ENCODE measurements at regions not wholly inside any gene's neighbourhood (a gene's known extent, or its start where the extent isn't known, plus 50 kb on each side); places are given as distances from the start of the nearest gene placed in this dataset.

DNA sequence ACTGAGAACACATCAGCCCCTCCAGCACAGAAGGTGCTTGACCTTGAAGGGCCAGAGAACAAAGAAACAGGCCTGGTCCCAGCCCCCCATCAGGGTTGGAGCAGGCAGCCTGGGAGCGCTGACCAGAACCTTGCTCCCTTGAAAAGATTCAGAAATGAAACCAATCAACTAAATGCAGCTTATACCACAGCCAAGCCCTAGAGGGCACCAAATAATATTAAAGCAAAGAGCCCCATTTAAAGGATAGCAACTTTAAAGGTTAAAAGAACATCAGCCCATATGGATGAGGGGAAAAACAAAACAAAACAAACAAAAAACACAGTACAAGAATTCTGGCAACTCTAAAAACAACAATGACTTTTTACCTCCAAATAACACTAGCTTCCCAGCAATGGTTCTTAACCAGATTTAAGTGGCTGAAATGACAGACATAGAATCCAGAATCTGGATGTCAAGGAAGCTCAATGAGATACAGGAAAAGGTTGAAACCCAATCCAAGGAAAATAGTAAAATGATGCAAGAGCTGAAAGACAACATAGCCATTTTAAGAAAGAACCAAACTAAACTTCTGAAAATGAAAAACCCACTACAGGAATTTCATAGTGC, 471.9 kb downstream of the MTRR start:
- H3K9me3 ChIP-seq (ENCODE audit: control insufficient read depth, low read length) = no peaks in the 10 kb centered on the region
- H3K4me1 ChIP-seq (ENCODE audit: control insufficient read depth, insufficient read depth, low read length) = no peaks in the 10 kb centered on the region
- H3K9ac ChIP-seq (ENCODE audit: low read length) = no peak overlapping the region
- no peak overlapping the region for H3K4me3 ChIP-seq (ENCODE audit: low read length)
- no peaks in the 10 kb centered on the region for H3K27me3 ChIP-seq (ENCODE audit: control insufficient read depth, insufficient read depth, low read length)
- no peaks in the 10 kb centered on the region for H3K36me3 ChIP-seq (ENCODE audit: control insufficient read depth, insufficient read depth, low read length)

DNA sequence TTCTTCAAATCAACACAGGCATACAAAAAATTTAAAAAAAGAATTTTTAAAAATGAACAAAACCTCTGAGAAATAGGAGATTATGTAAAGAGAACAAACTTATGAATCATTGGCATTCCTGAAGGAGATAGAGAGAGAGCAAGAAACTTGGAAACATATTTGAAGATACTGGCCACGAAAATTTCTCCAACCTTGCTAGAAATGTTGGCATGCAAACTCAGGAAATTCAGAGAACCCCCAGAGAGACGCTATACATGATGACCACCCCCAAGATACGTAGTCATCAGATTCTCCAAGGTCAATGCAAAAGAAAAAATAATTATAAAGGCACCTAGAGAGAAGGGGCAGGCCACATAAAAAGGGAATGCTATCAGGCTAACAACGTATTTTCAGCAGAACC, 472.5 kb downstream of the MTRR start:
- Histone ChIP-seq H3K9me3 (ENCODE audit: control insufficient read depth, low read length) (no peaks in the 10 kb centered on the region), H3K27me3 (ENCODE audit: control insufficient read depth, insufficient read depth, low read length) (no peaks in the 10 kb centered on the region), H3K36me3 (ENCODE audit: control insufficient read depth, insufficient read depth, low read length) (no peaks in the 10 kb centered on the region), H3K4me3 (ENCODE audit: low read length) (no peak overlapping the region), H3K4me1 (ENCODE audit: control insufficient read depth, insufficient read depth, low read length) (no peaks in the 10 kb centered on the region), H3K9ac (ENCODE audit: low read length) (no peak overlapping the region)

DNA sequence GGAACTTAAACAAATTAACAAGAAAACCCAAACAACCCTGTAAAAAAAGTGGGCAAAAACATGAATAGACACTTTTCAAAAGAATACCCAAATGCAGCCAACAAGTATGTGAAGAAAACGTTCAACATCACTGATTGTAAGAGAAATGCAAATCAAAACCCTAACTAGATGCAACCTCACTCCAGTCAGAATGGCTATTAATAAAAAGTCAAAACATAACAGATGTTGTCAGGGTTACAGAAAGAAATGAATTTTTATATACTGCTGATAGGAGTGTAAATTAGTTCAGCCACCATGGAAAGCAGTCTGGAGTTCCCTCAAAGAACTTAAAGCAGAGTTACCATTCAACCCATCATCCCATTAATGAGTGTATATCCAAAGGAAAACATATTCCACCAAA, 479.0 kb downstream of the MTRR start:
- no peak overlapping the region for H3K9ac ChIP-seq (ENCODE audit: low read length)
- H3K36me3 ChIP-seq (ENCODE audit: control insufficient read depth, insufficient read depth, low read length) = no peaks in the 10 kb centered on the region
- H3K27me3 ChIP-seq (ENCODE audit: control insufficient read depth, insufficient read depth, low read length) = no peaks in the 10 kb centered on the region
- H3K4me3 ChIP-seq (ENCODE audit: low read length) = no peak overlapping the region
- no peaks in the 10 kb centered on the region for H3K4me1 ChIP-seq (ENCODE audit: control insufficient read depth, insufficient read depth, low read length)
- no peaks in the 10 kb centered on the region for H3K9me3 ChIP-seq (ENCODE audit: control insufficient read depth, low read length)

DNA sequence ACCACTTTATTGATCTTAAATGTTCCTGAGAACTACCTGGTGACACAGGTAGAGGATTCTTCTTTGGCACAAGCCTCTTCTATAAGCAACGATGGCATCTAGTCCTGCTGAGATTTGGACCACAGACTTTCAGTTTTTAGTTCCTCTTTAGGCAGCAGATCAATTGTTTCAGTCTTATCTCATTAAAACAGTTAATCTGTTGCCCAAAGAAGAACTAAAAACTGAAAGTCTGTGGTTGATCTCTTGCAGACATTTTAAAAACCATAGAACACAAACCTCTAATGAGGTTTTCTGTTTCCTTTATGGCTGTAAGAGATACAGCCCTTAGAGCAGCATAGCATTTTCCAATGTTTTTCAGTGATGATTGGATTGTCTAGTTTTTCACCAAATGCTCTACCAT, 480.9 kb downstream of the MTRR start:
- no peaks in the 10 kb centered on the region for H3K36me3 ChIP-seq (ENCODE audit: control insufficient read depth, insufficient read depth, low read length)
- H3K4me3 ChIP-seq (ENCODE audit: low read length) = no peak overlapping the region
- no peaks in the 10 kb centered on the region for H3K4me1 ChIP-seq (ENCODE audit: control insufficient read depth, insufficient read depth, low read length)
- no peaks in the 10 kb centered on the region for H3K27me3 ChIP-seq (ENCODE audit: control insufficient read depth, insufficient read depth, low read length)
- no peaks in the 10 kb centered on the region for H3K9me3 ChIP-seq (ENCODE audit: control insufficient read depth, low read length)
- no peak overlapping the region for H3K9ac ChIP-seq (ENCODE audit: low read length)

DNA sequence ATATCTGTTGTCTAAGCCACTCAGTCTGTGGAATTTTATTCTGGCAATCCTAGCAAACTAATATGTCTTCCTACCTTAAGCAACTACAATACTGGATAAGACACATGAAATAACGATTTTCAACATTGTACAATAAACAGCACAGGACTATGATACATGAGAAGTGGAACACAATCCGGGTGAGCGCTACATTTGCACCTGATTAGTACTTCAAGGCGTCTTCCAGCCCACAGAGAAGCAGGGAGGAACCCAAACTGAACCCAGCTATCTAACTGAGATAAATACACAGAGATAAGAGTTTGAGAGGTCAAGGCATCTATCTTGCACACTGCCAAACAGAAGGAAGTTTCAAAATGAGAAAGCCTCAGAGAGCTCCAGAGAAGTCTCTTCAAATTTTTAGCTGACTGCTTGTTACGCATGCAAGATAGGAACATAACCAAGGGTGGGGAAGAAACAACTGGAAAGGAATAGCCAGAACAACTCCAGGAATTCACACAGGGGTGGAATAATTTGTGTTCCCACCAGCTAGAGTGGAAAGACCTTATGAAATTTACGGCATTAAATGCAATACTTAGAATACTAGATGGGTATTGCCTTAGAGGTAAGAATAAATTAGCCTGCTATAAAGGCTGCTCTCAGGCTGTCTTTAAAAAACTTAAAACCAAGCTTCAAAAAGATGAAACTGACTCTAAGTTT, 481.8 kb downstream of the MTRR start:
- Histone ChIP-seq H3K9me3 (ENCODE audit: control insufficient read depth, low read length) (no peaks in the 10 kb centered on the region), H3K9ac (ENCODE audit: low read length) (no peak overlapping the region), H3K36me3 (ENCODE audit: control insufficient read depth, insufficient read depth, low read length) (no peaks in the 10 kb centered on the region), H3K27me3 (ENCODE audit: control insufficient read depth, insufficient read depth, low read length) (no peaks in the 10 kb centered on the region), H3K4me1 (ENCODE audit: control insufficient read depth, insufficient read depth, low read length) (no peaks in the 10 kb centered on the region), H3K4me3 (ENCODE audit: low read length) (no peak overlapping the region)

DNA sequence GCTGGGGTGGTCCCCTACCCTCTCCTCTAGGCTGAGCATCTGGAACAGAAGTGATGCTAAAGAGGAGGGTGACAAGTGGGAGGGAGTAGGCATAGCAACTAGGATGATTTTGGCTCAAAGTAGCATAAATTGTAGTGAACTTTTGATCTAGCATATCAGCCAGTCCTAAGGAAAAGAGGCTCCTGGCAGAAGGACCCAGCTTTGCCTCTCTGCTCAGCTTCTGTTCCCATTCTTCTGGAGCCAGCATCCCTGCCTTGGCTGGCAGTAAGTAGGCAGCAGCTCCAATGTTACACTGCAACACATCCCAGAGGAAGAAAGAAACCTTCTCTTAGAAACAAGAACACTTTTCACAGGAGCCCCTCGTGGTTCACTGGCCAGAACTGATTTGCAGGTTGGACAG, 487.0 kb downstream of the MTRR start:
- Histone ChIP-seq H3K4me1 (ENCODE audit: control insufficient read depth, insufficient read depth, low read length) (no peaks in the 10 kb centered on the region), H3K9ac (ENCODE audit: low read length) (no peak overlapping the region), H3K36me3 (ENCODE audit: control insufficient read depth, insufficient read depth, low read length) (no peaks in the 10 kb centered on the region), H3K9me3 (ENCODE audit: control insufficient read depth, low read length) (no peaks in the 10 kb centered on the region), H3K27me3 (ENCODE audit: control insufficient read depth, insufficient read depth, low read length) (no peaks in the 10 kb centered on the region), H3K4me3 (ENCODE audit: low read length) (no peak overlapping the region)

DNA sequence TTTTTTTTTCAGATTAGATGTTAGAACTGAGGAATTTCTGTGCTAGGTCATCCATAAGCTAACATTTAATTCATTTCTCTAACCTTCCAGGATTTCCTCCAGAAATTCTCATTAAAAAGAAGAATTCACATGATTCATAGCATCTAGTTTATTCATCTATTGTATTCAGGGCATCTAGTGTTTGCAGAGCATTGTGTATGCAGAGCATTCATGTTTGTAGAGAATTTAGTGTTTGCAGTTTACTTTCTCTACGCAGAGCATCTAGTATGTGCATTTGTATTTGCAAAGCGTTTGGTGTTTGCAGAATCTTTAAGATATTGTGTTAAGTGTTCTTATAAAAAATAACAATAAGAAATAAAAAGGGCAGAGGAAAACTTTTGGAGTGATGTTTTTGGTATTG, 491.1 kb downstream of the MTRR start:
- Histone ChIP-seq H3K36me3 (ENCODE audit: control insufficient read depth, insufficient read depth, low read length) (no peaks in the 10 kb centered on the region), H3K27me3 (ENCODE audit: control insufficient read depth, insufficient read depth, low read length) (no peaks in the 10 kb centered on the region), H3K9ac (ENCODE audit: low read length) (no peak overlapping the region), H3K4me3 (ENCODE audit: low read length) (no peak overlapping the region), H3K4me1 (ENCODE audit: control insufficient read depth, insufficient read depth, low read length) (no peaks in the 10 kb centered on the region), H3K9me3 (ENCODE audit: control insufficient read depth, low read length) (no peaks in the 10 kb centered on the region)

DNA sequence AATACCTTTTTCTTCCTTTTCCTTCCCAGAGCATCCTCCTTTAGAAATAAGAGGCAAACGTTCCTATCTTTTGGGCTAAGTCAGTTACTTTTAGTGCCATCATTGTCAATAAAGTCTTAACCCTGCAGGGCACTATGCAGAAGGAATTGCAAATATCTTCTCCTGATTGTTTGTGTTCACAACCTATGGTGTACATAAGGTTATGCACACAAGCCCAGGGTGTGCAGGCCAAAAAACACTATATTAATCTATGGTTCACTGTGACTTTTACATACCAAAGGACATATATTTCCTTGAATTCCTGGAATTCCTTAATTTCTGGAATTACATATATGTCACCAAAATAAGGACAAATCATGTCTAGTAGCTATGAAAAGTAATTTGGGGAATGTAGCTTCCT, 493.5 kb downstream of the MTRR start:
- H3K4me1 ChIP-seq (ENCODE audit: control insufficient read depth, insufficient read depth, low read length) = no peaks in the 10 kb centered on the region
- no peak overlapping the region for H3K4me3 ChIP-seq (ENCODE audit: low read length)
- no peaks in the 10 kb centered on the region for H3K27me3 ChIP-seq (ENCODE audit: control insufficient read depth, insufficient read depth, low read length)
- H3K9ac ChIP-seq (ENCODE audit: low read length) = no peak overlapping the region
- no peaks in the 10 kb centered on the region for H3K36me3 ChIP-seq (ENCODE audit: control insufficient read depth, insufficient read depth, low read length)
- H3K9me3 ChIP-seq (ENCODE audit: control insufficient read depth, low read length) = no peaks in the 10 kb centered on the region

DNA sequence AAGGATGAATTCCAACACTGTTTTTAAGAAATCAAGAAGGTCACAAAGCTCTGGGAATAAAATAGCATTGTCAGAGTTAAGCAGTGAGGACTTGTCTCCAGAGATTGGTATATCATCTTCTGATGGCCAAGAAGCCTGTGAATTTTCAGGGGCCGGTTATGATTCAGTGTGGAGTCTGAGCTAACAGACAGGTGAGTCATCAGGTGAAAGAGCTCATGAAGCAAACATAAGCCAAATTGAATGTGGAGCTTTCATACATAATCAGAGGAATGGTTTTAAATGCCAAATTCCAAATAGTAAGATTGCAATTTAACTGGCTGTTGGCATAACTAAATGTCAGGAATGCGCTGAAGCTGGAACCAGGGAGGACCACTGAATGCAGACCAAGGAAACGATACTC, 494.2 kb downstream of the MTRR start:
- no peaks in the 10 kb centered on the region for H3K4me1 ChIP-seq (ENCODE audit: control insufficient read depth, insufficient read depth, low read length)
- H3K36me3 ChIP-seq (ENCODE audit: control insufficient read depth, insufficient read depth, low read length) = no peaks in the 10 kb centered on the region
- no peaks in the 10 kb centered on the region for H3K27me3 ChIP-seq (ENCODE audit: control insufficient read depth, insufficient read depth, low read length)
- no peak overlapping the region for H3K4me3 ChIP-seq (ENCODE audit: low read length)
- H3K9me3 ChIP-seq (ENCODE audit: control insufficient read depth, low read length) = no peaks in the 10 kb centered on the region
- H3K9ac ChIP-seq (ENCODE audit: low read length) = no peak overlapping the region

DNA sequence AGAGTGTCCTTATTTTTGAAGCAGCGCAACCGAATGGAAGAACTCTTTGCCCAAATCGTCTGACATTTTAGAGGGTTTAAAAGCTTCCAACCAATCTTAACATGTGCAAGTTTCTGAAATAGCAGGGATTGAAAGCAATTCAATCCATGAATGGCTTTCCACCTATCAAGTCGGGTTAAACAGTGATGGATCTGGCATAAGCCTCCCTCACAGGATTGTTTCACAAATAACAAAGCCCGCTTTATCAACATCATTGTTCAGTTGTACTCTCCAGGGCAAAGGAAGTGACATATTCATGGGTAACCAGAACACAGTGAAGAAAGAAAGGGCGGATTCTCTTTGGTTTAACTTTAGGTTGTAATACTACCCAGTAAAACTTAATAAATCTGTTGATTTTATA, 497.3 kb downstream of the MTRR start:
- H3K9me3 ChIP-seq (ENCODE audit: control insufficient read depth, low read length) = no peaks in the 10 kb centered on the region
- H3K4me1 ChIP-seq (ENCODE audit: control insufficient read depth, insufficient read depth, low read length) = no peaks in the 10 kb centered on the region
- no peaks in the 10 kb centered on the region for H3K27me3 ChIP-seq (ENCODE audit: control insufficient read depth, insufficient read depth, low read length)
- H3K4me3 ChIP-seq (ENCODE audit: low read length) = no peak overlapping the region
- H3K9ac ChIP-seq (ENCODE audit: low read length) = no peak overlapping the region
- H3K36me3 ChIP-seq (ENCODE audit: control insufficient read depth, insufficient read depth, low read length) = no peaks in the 10 kb centered on the region

DNA sequence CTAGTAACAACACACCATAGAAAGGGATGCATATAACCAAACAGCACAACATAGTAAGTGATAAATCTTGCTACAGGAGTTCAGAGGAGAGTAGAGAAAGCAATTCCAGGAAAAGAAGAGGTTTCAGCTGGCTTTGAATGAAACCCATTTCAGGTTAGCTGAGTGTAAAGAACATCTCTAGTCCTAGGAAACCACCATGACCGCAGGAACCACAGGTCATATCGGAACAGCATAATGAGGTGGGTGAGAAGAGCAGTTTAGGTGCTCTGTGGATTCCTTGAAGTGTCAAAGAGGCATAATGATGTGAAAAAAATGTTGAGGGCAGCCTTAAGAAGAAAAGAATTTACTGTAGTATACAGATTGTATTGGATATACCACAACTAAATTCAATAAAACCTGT, 507.5 kb downstream of the MTRR start:
- no peak overlapping the region for H3K4me3 ChIP-seq (ENCODE audit: low read length)

DNA sequence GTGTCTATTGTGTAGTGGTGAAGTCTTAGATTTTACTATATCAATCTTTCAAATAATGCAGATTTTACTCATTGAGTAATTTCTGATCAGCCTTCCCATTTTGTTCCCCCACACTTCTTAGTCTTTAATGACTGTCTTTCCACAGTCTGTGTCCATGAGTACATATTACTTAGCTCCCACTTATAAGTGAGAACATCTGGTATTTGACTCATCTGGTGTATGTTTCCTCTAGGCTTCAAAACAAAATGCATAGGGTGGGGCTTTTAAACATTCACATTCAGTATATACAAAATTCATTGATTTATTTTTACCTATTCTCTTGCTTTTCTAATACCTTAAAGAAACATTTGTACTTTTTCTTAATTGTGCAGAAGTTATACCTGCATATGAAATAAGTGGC, 513.0 kb downstream of the MTRR start:
- Histone ChIP-seq H3K4me1 (ENCODE audit: control insufficient read depth, insufficient read depth, low read length) (no peaks in the 10 kb centered on the region), H3K4me3 (ENCODE audit: low read length) (no peak overlapping the region), H3K36me3 (ENCODE audit: control insufficient read depth, insufficient read depth, low read length) (no peaks in the 10 kb centered on the region), H3K9ac (ENCODE audit: low read length) (no peak overlapping the region), H3K27me3 (ENCODE audit: control insufficient read depth, insufficient read depth, low read length) (no peaks in the 10 kb centered on the region), H3K9me3 (ENCODE audit: control insufficient read depth, low read length) (no peaks in the 10 kb centered on the region)

More for the DNA sequence above, 507.5 kb downstream of the MTRR start:
- Histone ChIP-seq H3K36me3 (ENCODE audit: control insufficient read depth, insufficient read depth, low read length) (no peaks in the 10 kb centered on the region), H3K4me1 (ENCODE audit: control insufficient read depth, insufficient read depth, low read length) (no peaks in the 10 kb centered on the region), H3K27me3 (ENCODE audit: control insufficient read depth, insufficient read depth, low read length) (no peaks in the 10 kb centered on the region), H3K9me3 (ENCODE audit: control insufficient read depth, low read length) (no peaks in the 10 kb centered on the region), H3K9ac (ENCODE audit: low read length) (no peak overlapping the region)

DNA sequence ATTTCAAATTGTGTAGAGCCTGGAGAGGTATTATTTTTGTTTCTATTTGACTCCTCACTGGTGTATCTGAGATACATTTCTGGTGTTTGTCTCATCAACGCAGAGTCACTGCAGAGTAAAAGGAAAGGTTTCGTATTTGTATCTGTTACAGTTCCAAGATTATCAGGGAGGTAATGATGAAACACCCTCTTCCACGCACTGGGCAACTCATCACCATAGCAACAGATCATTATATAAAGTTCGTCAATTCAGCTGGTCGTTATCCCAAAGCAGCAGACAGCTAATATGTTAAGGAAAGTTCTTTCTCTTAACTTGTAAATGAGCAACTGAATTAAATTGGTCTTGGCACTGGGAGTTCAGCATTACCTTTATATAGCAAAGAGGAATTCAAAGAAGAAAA, 513.5 kb downstream of the MTRR start:
- Histone ChIP-seq H3K4me3 (ENCODE audit: low read length) (no peak overlapping the region), H3K9ac (ENCODE audit: low read length) (no peak overlapping the region), H3K4me1 (ENCODE audit: control insufficient read depth, insufficient read depth, low read length) (no peaks in the 10 kb centered on the region), H3K36me3 (ENCODE audit: control insufficient read depth, insufficient read depth, low read length) (no peaks in the 10 kb centered on the region), H3K9me3 (ENCODE audit: control insufficient read depth, low read length) (no peaks in the 10 kb centered on the region), H3K27me3 (ENCODE audit: control insufficient read depth, insufficient read depth, low read length) (no peaks in the 10 kb centered on the region)
